ENCODE measurements at regions not wholly inside any gene's neighbourhood (a gene's known extent, or its start where the extent isn't known, plus 50 kb on each side); places are given as distances from the start of the nearest gene placed in this dataset.
"Not testable (repeated sequence)": the region's sequence is repeated elsewhere in the genome, so short reads cannot be mapped to it uniquely, and the experiment has no call there.

DNA sequence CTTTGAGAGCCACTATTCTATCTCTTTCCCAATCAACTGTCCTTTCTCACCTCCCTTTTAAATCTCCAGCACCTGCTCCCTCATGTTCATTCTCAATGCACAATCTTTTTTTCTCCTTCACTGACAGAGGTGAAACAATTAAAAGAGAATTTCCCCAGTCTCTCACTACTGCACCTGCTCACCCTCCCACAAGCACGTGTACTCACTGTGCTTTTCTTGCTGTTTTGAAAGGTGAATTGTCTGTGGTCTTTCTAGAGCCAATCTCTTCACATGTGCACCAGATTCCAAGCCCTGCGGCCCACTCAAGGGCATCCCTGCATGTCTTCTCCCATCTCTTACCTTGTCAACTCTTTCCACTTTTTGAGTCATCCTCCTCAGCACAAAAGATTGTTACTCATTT, 95.8 kb downstream of the SPDYE17 start:
- H3K4me1 Mint-ChIP-seq (ENCODE audit: low read depth); H3K36me3 Mint-ChIP-seq (ENCODE audit: low read depth); H3K27ac Mint-ChIP-seq; H3K9me3 Mint-ChIP-seq; H3K4me3 Mint-ChIP-seq; H3K27me3 Mint-ChIP-seq; intact Hi-C loops (cut with micrococcal nuclease): not testable (repeated sequence)

- H3K9me3 Mint-ChIP-seq; H3K27ac Mint-ChIP-seq; H3K36me3 Mint-ChIP-seq (ENCODE audit: low read depth); H3K4me1 Mint-ChIP-seq (ENCODE audit: low read depth); intact Hi-C loops (cut with micrococcal nuclease); H3K4me3 Mint-ChIP-seq: not testable (repeated sequence)
- H3K27me3 Mint-ChIP-seq = peaks cover 14% of the 10 kb centered on the region
Measured at GRCh38 chr7:76934711-76935110, 97.5 kb downstream of the SPDYE17 start.

DNA sequence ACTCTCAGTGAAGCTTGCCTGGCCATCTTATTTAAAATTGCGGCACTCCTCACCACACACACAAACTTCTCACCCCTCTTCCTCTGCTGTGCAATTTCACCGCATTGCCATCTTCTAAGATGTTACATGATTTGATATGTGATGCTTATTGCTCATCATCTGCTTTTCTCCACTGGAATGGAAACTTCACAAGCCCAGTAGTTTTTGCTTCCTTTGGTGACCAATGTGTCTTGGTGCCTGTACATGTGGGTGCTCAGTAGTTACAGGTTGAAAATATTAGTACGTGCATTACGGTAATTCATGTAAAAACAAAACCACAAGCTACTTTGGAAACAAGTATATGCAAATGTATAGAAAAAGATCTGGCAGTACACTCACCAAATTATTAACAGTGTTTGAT, 99.2 kb downstream of the SPDYE17 start:
- Mint-ChIP-seq H3K27me3 (peaks cover 16% of the 10 kb centered on the region), H3K4me1 (ENCODE audit: low read depth) (peaks cover 10% of the 10 kb centered on the region)
- H3K9me3 Mint-ChIP-seq; H3K4me3 Mint-ChIP-seq; H3K36me3 Mint-ChIP-seq (ENCODE audit: low read depth); intact Hi-C loops (cut with micrococcal nuclease); H3K27ac Mint-ChIP-seq: not testable (repeated sequence)

DNA sequence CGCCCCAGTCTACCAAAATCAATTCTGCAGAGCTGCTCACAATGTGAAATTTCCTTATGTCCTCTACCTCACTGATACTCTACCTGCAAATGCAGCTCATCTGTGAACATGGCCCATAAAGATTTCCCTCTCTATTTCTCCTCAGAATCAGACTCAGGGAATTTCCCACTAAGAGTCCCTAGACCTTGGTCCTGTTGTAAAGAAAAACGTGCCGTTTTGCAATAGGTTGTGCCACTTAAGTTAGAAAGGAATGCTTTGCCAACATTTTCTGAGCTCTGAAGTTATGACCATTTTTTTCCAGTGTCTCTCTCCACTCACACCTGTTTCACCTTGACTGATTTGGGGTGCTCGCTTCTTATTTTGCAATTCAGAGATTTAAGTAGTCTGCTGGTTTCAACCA, 100.7 kb downstream of the SPDYE17 start:
- Mint-ChIP-seq H3K27me3 (peaks cover 13% of the 10 kb centered on the region), H3K4me1 (ENCODE audit: low read depth) (peaks cover 10% of the 10 kb centered on the region)
- intact Hi-C loops (cut with micrococcal nuclease); H3K36me3 Mint-ChIP-seq (ENCODE audit: low read depth); H3K4me3 Mint-ChIP-seq; H3K27ac Mint-ChIP-seq; H3K9me3 Mint-ChIP-seq: not testable (repeated sequence)

GRCh38 chr7:76930416-76930815, 101.7 kb downstream of the SPDYE17 start:
- H3K9me3 Mint-ChIP-seq; intact Hi-C loops (cut with micrococcal nuclease); H3K36me3 Mint-ChIP-seq (ENCODE audit: low read depth); H3K27ac Mint-ChIP-seq; H3K4me3 Mint-ChIP-seq: not testable (repeated sequence)
- Mint-ChIP-seq H3K27me3 (peaks cover 13% of the 10 kb centered on the region), H3K4me1 (ENCODE audit: low read depth) (peaks cover 10% of the 10 kb centered on the region)

DNA sequence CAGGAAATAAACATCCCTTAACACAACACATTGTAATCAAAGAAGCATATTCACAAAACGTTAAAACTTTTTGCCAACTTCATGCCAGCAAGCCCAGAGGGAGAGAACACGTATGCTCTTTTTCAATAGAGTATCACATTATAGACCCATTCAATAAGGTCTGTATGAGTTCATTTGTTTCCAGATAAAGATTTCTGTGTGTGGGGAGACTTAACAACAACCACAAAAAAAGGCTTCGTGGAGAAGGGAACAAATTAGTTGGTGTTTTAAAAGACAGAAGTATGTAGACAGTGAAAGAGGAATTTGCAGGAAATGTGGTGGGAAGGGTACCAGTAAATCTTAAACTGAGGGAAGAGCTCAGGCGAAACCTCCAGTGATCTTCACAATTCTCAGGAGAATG, 103.4 kb downstream of the SPDYE17 start:
- Mint-ChIP-seq H3K27me3 (peaks cover 15% of the 10 kb centered on the region), H3K4me1 (ENCODE audit: low read depth) (peaks cover 10% of the 10 kb centered on the region)
- H3K9me3 Mint-ChIP-seq; H3K27ac Mint-ChIP-seq; H3K36me3 Mint-ChIP-seq (ENCODE audit: low read depth); intact Hi-C loops (cut with micrococcal nuclease); H3K4me3 Mint-ChIP-seq: not testable (repeated sequence)

DNA sequence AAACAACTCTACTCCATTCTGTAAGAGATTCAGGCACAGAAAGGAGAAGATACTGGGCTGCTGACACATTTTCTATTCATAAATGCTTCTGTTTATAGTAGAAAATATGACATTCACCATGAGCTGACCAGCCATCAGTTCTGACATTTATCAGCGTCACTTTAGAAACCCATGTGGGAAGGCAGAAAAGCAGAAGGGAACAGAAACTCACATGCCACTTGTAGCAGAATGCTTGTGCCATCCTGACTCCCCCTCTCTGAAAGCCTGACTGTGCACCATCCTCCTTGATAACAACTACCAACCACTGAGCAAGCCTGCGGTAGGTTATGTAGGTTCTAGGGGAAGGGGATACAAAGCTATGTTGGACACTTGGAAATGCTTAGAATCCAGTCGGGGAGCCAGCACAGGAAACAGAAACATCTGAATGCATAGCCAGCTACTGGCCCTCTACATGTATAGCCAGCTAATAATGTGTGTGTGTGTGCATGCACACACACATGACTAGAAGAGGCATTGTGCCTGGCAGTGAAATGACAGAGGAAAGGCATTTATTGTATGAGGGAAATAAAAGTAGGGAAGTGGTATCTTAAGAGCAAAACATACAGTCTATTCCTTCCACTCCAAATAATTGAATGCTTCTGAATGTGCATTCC, 104.3 kb downstream of the SPDYE17 start:
- H3K27ac Mint-ChIP-seq; H3K36me3 Mint-ChIP-seq (ENCODE audit: low read depth); H3K9me3 Mint-ChIP-seq; H3K4me3 Mint-ChIP-seq; intact Hi-C loops (cut with micrococcal nuclease): not testable (repeated sequence)
- Mint-ChIP-seq H3K4me1 (ENCODE audit: low read depth) (peaks cover 10% of the 10 kb centered on the region), H3K27me3 (peaks cover 14% of the 10 kb centered on the region)

DNA sequence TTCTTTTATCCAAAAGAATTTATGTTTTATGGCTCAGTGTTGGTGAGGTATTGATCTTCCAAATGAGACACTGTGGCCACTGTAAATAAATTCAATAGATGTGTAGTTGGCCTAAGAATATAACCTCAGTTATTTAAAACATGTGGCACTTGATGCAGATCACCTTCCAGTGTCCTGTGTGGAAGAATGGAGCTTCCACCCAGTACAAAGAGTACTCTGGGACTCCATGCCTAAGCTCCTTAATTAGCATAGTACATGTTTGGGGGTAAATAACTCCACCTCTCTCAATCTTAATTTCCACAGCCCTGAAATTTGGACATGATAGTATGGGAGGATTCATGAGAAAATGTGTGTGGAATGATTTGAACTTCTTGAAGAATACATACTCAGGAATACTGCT, 105.7 kb downstream of the SPDYE17 start:
- Mint-ChIP-seq H3K27me3 (peaks cover 16% of the 10 kb centered on the region), H3K4me1 (ENCODE audit: low read depth) (peaks cover 10% of the 10 kb centered on the region)
- H3K36me3 Mint-ChIP-seq (ENCODE audit: low read depth); H3K9me3 Mint-ChIP-seq; H3K27ac Mint-ChIP-seq; intact Hi-C loops (cut with micrococcal nuclease); H3K4me3 Mint-ChIP-seq: not testable (repeated sequence)

- intact Hi-C loops (cut with micrococcal nuclease); H3K9me3 Mint-ChIP-seq; H3K27ac Mint-ChIP-seq; H3K36me3 Mint-ChIP-seq (ENCODE audit: low read depth); H3K4me3 Mint-ChIP-seq: not testable (repeated sequence)
- Mint-ChIP-seq H3K27me3 (peaks cover 11% of the 10 kb centered on the region), H3K4me1 (ENCODE audit: low read depth) (peaks cover 10% of the 10 kb centered on the region)
Measured at GRCh38 chr7:76924756-76925155, 107.4 kb downstream of the SPDYE17 start.

GRCh38 chr7:76918619-76919018, 113.5 kb downstream of the SPDYE17 start:
- H3K27ac Mint-ChIP-seq; intact Hi-C loops (cut with micrococcal nuclease); H3K27me3 Mint-ChIP-seq; H3K36me3 Mint-ChIP-seq (ENCODE audit: low read depth); H3K9me3 Mint-ChIP-seq; H3K4me3 Mint-ChIP-seq; H3K4me1 Mint-ChIP-seq (ENCODE audit: low read depth): not testable (repeated sequence)

- H3K4me1 Mint-ChIP-seq (ENCODE audit: low read depth); H3K9me3 Mint-ChIP-seq; intact Hi-C loops (cut with micrococcal nuclease); H3K27me3 Mint-ChIP-seq; H3K27ac Mint-ChIP-seq; H3K4me3 Mint-ChIP-seq; H3K36me3 Mint-ChIP-seq (ENCODE audit: low read depth): not testable (repeated sequence)
Measured at GRCh38 chr7:76914361-76914760, 117.8 kb downstream of the SPDYE17 start.

DNA sequence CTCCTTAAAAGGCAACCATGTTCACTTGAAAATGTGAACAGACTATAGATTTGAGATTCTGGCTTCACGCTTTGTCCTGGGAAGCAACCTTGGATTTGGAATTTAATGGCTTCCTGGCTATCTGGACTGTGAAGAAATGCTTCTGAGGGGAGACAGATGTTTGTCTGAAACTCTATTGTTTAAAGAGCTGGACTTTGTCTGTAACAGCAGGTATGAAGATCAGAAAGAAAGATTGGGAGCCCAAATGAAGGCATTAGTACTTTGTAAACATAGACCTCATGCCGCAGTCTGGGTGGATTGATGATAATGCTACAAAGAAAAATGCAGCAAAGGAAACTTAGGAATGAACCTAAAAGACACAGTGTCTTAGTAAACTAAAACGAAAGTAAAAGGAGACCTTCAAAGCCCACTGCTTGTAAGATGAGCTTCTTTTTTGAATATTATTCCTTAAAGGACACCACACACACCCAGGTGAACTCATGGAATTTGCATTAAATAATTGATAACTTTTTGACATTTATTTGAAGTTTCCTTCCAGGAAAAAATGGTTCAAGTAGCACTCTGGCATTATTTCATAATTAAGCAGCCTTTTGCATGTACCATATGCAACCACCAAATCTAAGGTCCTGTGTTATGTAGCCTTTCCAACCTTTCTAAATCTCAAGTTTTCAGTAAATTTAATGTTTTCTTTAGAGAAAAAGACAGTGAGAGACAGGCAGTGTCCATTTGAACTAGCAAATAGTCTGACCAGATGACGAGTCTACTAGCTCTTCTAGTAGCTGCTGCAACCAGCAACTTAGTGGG, 119.9 kb downstream of the SPDYE17 start:
- H3K36me3 Mint-ChIP-seq (ENCODE audit: low read depth); H3K4me3 Mint-ChIP-seq; intact Hi-C loops (cut with micrococcal nuclease); H3K27me3 Mint-ChIP-seq; H3K27ac Mint-ChIP-seq; H3K4me1 Mint-ChIP-seq (ENCODE audit: low read depth); H3K9me3 Mint-ChIP-seq: not testable (repeated sequence)

DNA sequence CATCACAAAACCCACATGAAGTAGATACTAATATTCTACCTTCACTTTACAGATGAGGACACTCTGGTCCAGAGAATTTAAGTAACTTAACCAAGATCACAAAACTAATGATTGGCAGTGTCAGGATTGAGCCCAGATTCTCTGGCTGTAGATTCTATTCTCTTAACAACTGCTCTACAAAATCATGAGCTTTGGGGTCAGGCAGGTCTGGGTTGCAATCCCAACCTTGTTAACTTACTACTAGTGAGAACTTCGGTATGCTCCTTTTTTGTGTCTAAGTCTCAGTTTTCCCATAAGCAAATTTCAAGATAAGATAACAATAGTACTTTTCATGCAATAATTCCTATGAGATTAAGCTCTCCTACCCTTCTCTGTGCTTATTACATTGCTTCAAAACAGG, 127.5 kb downstream of the SPDYE17 start:
- H3K4me1 Mint-ChIP-seq (ENCODE audit: low read depth); H3K36me3 Mint-ChIP-seq (ENCODE audit: low read depth); H3K9me3 Mint-ChIP-seq; H3K27me3 Mint-ChIP-seq; intact Hi-C loops (cut with micrococcal nuclease); H3K27ac Mint-ChIP-seq; H3K4me3 Mint-ChIP-seq: not testable (repeated sequence)

DNA sequence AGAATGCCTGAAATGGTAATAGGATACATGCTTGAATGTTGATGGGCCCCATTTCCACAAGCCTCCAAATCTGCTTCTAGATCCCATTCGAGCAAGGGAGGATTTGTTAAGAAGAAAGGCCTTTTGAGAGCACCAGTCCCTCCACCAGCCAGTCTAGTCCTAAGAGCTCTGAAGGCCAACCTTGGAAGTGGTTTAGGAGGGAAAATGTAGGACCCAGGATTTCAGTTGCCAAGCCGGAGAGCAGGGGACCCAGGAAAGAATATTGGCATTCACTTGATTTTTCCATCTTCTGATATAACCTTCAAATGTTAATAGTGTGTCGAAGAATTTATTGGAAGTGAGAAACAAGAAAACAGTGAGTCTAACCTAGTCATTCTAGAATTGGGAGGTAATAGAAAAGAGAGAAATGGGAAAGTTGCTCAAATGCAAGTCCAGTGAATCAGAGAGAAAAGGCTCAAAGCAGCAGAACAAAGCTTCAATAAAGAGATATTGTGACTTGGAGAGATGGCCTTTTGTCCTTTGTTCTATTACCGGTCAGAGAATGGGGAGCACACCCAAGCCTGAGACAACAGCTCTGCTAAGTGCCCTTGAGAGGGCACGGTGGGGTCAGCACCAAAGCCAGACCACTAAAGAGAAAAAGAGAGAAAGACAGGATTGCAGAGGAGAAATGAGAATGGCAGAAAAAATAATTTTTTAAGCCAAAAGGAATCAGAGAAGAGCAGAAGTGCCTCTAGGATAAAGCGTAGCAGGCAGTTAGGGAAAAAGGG, 130.0 kb downstream of the SPDYE17 start:
- H3K36me3 Mint-ChIP-seq (ENCODE audit: low read depth); H3K4me1 Mint-ChIP-seq (ENCODE audit: low read depth); H3K27me3 Mint-ChIP-seq; H3K27ac Mint-ChIP-seq; H3K4me3 Mint-ChIP-seq; intact Hi-C loops (cut with micrococcal nuclease); H3K9me3 Mint-ChIP-seq: not testable (repeated sequence)

Data from dendritic cell treated with granulocyte-macrophage colony-stimulating factor and Interleukin-4, amounts not matched to agents 40 ng/mL and 50 ng/mL, for 4 days (primary cell).